H1 (cell line): ENCODE measurements at regions not wholly inside any gene's neighbourhood (a gene's known extent, or its start where the extent isn't known, plus 50 kb on each side); places are given as distances from the start of the nearest gene placed in this dataset.

Experiments used
- CTCF ChIA-PET: fragments of 300-600 bp; sonication (Branson Sonifier 250); formaldehyde crosslinking; loops from one replicate; lab custom pipeline; 2021; ENCODE audit not compliant: partially characterized antibody; lab: Charles Lee
- POLR2A ChIA-PET: fragments of 300-600 bp; sonication (Branson Sonifier 250); formaldehyde crosslinking; loops from one replicate; lab custom pipeline; 2021; ENCODE audit warnings: inconsistent platforms; ENCODE audit not compliant: partially characterized antibody; lab: Charles Lee
- DNase-seq, 2 experiments: peaks; one replicate each; pipeline versions ENCODE4 v3.0.0 to v3.0.0-alpha.2; 2010 to 2022; ENCODE audit warnings: low spot score in 2 of 2, low read depth in 1 of 2, mixed read lengths in 1 of 2
- FAIRE-seq: peaks from 2 replicates; lab custom pipeline; 2011; peaks lifted over from hg19 to GRCh38; lab: Jason Lieb, UNC
- H2AFZ ChIP-seq: 2 replicates; pipeline ENCODE4 v1.8.1; 2012; ENCODE audit warnings: low read length, inconsistent platforms
- H2AK5ac ChIP-seq: 2 replicates; pipeline ENCODE4 v1.6.1; 2013; ENCODE audit warnings: low read depth, low read length
- H2BK120ac ChIP-seq: replicated peaks from 2 replicates; pipeline ENCODE3; 2013; ENCODE audit warnings: low read depth, low read length, inconsistent platforms
- H2BK12ac ChIP-seq: 2 replicates; pipeline ENCODE4 v1.6.1; 2013; ENCODE audit warnings: low read depth, low read length
- H2BK15ac ChIP-seq: 2 replicates; pipeline ENCODE4 v1.6.1; 2013; ENCODE audit warnings: low read length
- H2BK20ac ChIP-seq: 2 replicates; pipeline ENCODE4 v1.6.1; 2013; ENCODE audit warnings: low read length
- H2BK5ac ChIP-seq: 2 replicates; pipeline ENCODE4 v1.6.1; 2013; ENCODE audit warnings: low read depth, low read length
- H3K14ac ChIP-seq: 2 replicates; pipeline ENCODE4 v1.6.1; 2013; ENCODE audit warnings: inconsistent platforms; ENCODE audit not compliant: insufficient read length
- H3K18ac ChIP-seq: 2 replicates; pipeline ENCODE4 v1.6.1; 2013; ENCODE audit warnings: low read length; ENCODE audit errors: extremely low read depth
- H3K23ac ChIP-seq: 2 replicates; pipeline ENCODE4 v1.6.1; 2013; ENCODE audit warnings: inconsistent platforms; ENCODE audit not compliant: insufficient read length
- H3K23me2 ChIP-seq: 2 replicates; pipeline ENCODE4 v1.6.1; 2013; ENCODE audit warnings: low read depth, low read length
- H3K27ac ChIP-seq: 2 replicates; pipeline ENCODE4 v1.6.1; 2011; ENCODE audit warnings: low read depth, low read length, inconsistent platforms
- H3K27me3 ChIP-seq, 4 experiments: replicated peaks in 1 of 4; 1 replicate in 1 of 4; 2 replicates in 3 of 4; pipeline versions ENCODE4 v1.6.1 to v1.8.1; 2011 to 2013; ENCODE audit warnings: low read length in 3 of 4, mild to moderate bottlenecking in 3 of 4, inconsistent platforms in 2 of 4, mixed read lengths in 2 of 4, moderate library complexity in 1 of 4; ENCODE audit not compliant: control insufficient read depth in 3 of 4, insufficient read depth in 3 of 4; ENCODE audit errors: extremely low read depth in 1 of 4
- H3K36me3 ChIP-seq, 4 experiments: 2 replicates each; pipeline versions ENCODE4 v1.6.1 to v1.8.1; 2011 to 2013; ENCODE audit warnings: mild to moderate bottlenecking in 4 of 4, low read length in 3 of 4, moderate library complexity in 2 of 4, control low read depth in 1 of 4, inconsistent platforms in 1 of 4; ENCODE audit not compliant: insufficient read depth in 4 of 4, control insufficient read depth in 2 of 4
- H3K4ac ChIP-seq: replicated peaks from 2 replicates; pipeline ENCODE3; 2013; ENCODE audit warnings: low read length, low read depth, mixed read lengths, inconsistent platforms; ENCODE audit not compliant: insufficient read length
- H3K4me1 ChIP-seq, 4 experiments: replicated peaks in 1 of 4; 1 replicate in 1 of 4; 2 replicates in 3 of 4; pipeline versions ENCODE4 v1.6.1 to v1.8.1; 2011 to 2013; ENCODE audit warnings: low read length in 3 of 4, inconsistent platforms in 2 of 4, mixed read lengths in 1 of 4; ENCODE audit not compliant: insufficient read depth in 4 of 4, control insufficient read depth in 3 of 4
- H3K4me2 ChIP-seq, 2 experiments: 2 replicates each; pipeline versions ENCODE4 v1.6.1 to v1.8.1; 2011 to 2013; ENCODE audit warnings: low read depth in 2 of 2, low read length in 2 of 2, control low read depth in 1 of 2, inconsistent platforms in 1 of 2, mild to moderate bottlenecking in 1 of 2; ENCODE audit not compliant: insufficient read depth in 1 of 2
- H3K4me3 ChIP-seq, 4 experiments: fragments of 200-600, 300-600 bp in 1 of 4; sonication (generic), shearing (Covaris generic), sonication (Bioruptor Twin) in 1 of 4; 2 replicates each; pipeline versions ENCODE4 v1.5.1 to v1.8.1; 2011 to 2016; ENCODE audit warnings: low read length in 4 of 4, low read depth in 3 of 4, control low read depth in 2 of 4, inconsistent platforms in 2 of 4, mild to moderate bottlenecking in 2 of 4, mixed read lengths in 1 of 4, moderate library complexity in 1 of 4; ENCODE audit not compliant: insufficient read depth in 2 of 4; ENCODE audit errors: extremely low read depth in 1 of 4
- H3K56ac ChIP-seq: replicated peaks from 2 replicates; pipeline ENCODE3; 2013; ENCODE audit warnings: low read depth, mild to moderate bottlenecking, mixed read lengths, low read length, inconsistent platforms; ENCODE audit not compliant: insufficient read length
- H3K79me1 ChIP-seq: 2 replicates; pipeline ENCODE4 v1.6.1; 2013; ENCODE audit warnings: low read depth, low read length, control low read depth
- H3K79me2 ChIP-seq, 2 experiments: 2 replicates each; pipeline versions ENCODE4 v1.6.1 to v1.8.1; 2012 to 2013; ENCODE audit warnings: low read length in 2 of 2, mild to moderate bottlenecking in 2 of 2, inconsistent platforms in 1 of 2; ENCODE audit not compliant: insufficient read depth in 2 of 2, control insufficient read depth in 1 of 2
- H3K9ac ChIP-seq, 4 experiments: replicated peaks in 1 of 4; 1 replicate in 1 of 4; 2 replicates in 3 of 4; pipeline versions ENCODE4 v1.6.1 to v1.8.1; 2011 to 2013; ENCODE audit warnings: low read depth in 3 of 4, low read length in 3 of 4, control low read depth in 2 of 4, mild to moderate bottlenecking in 2 of 4, moderate library complexity in 2 of 4, inconsistent platforms in 1 of 4; ENCODE audit errors: extremely low read depth in 1 of 4
- H3K9me3 ChIP-seq, 2 experiments: 2 replicates each; pipeline versions ENCODE4 v1.6.1 to v1.8.1; 2012 to 2013; ENCODE audit warnings: mild to moderate bottlenecking in 2 of 2, moderate library complexity in 2 of 2, control low read depth in 1 of 2, inconsistent platforms in 1 of 2, low read depth in 1 of 2, low read length in 1 of 2, mixed read lengths in 1 of 2; ENCODE audit not compliant: insufficient read depth in 2 of 2
- H4K20me1 ChIP-seq, 2 experiments: replicated peaks in 1 of 2; 2 replicates each; pipeline versions ENCODE3 to v1.8.1; 2011 to 2013; ENCODE audit warnings: inconsistent platforms in 2 of 2, low read length in 2 of 2, mild to moderate bottlenecking in 1 of 2; ENCODE audit not compliant: insufficient read depth in 2 of 2, control insufficient read depth in 1 of 2
- H4K5ac ChIP-seq: 2 replicates; pipeline ENCODE4 v1.6.1; 2013; ENCODE audit warnings: low read length, low read depth, mixed read lengths, inconsistent platforms; ENCODE audit not compliant: insufficient read length
- H4K8ac ChIP-seq: 2 replicates; pipeline ENCODE4 v1.8.0; 2013; ENCODE audit warnings: mild to moderate bottlenecking, moderate library complexity, low read length, inconsistent platforms; ENCODE audit not compliant: insufficient read depth; ENCODE audit errors: extremely low read depth
- H4K91ac ChIP-seq: replicated peaks from 2 replicates; pipeline ENCODE3; 2013; ENCODE audit warnings: low read length, mixed read lengths, inconsistent platforms; ENCODE audit not compliant: insufficient read length
- CHD2 ChIP-seq: IDR thresholded peaks from 2 replicates; pipeline ENCODE4 v1.6.1; 2012; ENCODE audit warnings: low read length, improper control_type of control experiment
- JUN ChIP-seq: IDR thresholded peaks from 2 replicates; pipeline ENCODE4 v1.6.1; 2011; ENCODE audit warnings: low read depth, mild to moderate bottlenecking, improper control_type of control experiment, low read length
- WGBS, 2 experiments: shearing (Covaris generic) in 1 of 2; methylation state at CpG; one replicate each; pipeline versions ENCODE4 v1.1.6 to v1.1.7; 2013 to 2015; ENCODE audit warnings: low lambda C conversion rate in 2 of 2, mixed read lengths in 2 of 2, inconsistent platforms in 1 of 2, low coverage in 1 of 2, missing lambda C conversion rate in 1 of 2; ENCODE audit not compliant: insufficient replicate concordance in 2 of 2, insufficient coverage in 1 of 2, insufficient read length in 1 of 2; ENCODE audit errors: extremely low coverage in 1 of 2, missing lambda C conversion rate in 1 of 2; 5-methylcytosine and 5-hydroxymethylcytosine counted together
- TF ChIP-seq, protein P1 (sequence below), 3 experiments: IDR thresholded peaks; 1 replicate in 2 of 3; 2 replicates in 1 of 3; pipeline versions ENCODE4 v1.5.1 to v1.6.1; 2011; ENCODE audit warnings: low read length in 3 of 3, mild to moderate bottlenecking in 3 of 3, inconsistent platforms in 2 of 3, low read depth in 1 of 3, moderate library complexity in 1 of 3; ENCODE audit not compliant: insufficient read depth in 1 of 3; ENCODE audit errors: control extremely low read depth in 1 of 3
- TF ChIP-seq, protein P2 (sequence below): IDR thresholded peaks from 2 replicates; pipeline ENCODE4 v1.6.1; 2011; ENCODE audit warnings: low read depth, mild to moderate bottlenecking, low read length; ENCODE audit not compliant: insufficient read depth

DNA sequence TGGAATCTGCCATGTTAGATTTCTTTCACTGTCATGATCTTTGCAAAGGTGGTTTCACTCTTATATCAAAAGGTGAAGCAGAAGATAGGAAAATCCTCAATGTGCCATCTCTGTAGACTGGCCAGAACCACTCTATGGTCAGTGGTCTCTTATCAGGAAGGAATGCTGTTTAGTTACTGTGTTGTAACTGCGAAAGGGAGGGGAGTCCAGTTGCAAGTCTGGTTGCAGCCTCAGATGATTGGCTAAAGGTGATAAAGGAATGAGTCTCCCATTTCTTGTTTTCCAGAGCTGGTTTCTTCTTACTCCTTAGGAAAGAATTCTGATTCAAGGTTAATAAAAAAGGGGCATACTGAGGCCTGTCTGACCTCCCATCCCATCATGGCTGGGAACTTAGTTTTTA is 58.2 kb upstream of the ICA1 start:
- H2AK5ac ChIP-seq: no peak overlapping the region
- no peak overlapping the region for H4K5ac ChIP-seq
- H3K27ac ChIP-seq: no peak overlapping the region
- H2BK5ac ChIP-seq: no peak overlapping the region
- DNase-seq (no peak), FAIRE-seq (no peak)
- no peaks in the 10 kb centered on the region for H3K79me1 ChIP-seq
- no peak overlapping the region for H2AFZ ChIP-seq
- no peak overlapping the region for H3K9ac ChIP-seq
- H3K23me2 ChIP-seq: no peaks in the 10 kb centered on the region
- H3K4me2 ChIP-seq: no peak overlapping the region
- H3K4me3 ChIP-seq: no peak overlapping the region
- no peaks in the 10 kb centered on the region for H3K4me1 ChIP-seq
- 69% methylated on average over 1 of the region's 1 CpG; no CpG with 5 or more reads in 1 of the 2 experiments for WGBS, 2 experiments
- H3K18ac ChIP-seq: no peak overlapping the region
- H4K8ac ChIP-seq: no peak overlapping the region
- H2BK20ac ChIP-seq: no peak overlapping the region
- H4K91ac ChIP-seq: no peak overlapping the region
- H3K23ac ChIP-seq: no peak overlapping the region
- H3K56ac ChIP-seq: no peak overlapping the region
- ChIA-PET CTCF (no interaction called here), POLR2A (no interaction called here)
- H2BK15ac ChIP-seq: no peak overlapping the region
- peaks cover 10 to 15% of the 10 kb centered on the region in 2 experiments for H3K9me3 ChIP-seq
- H3K27me3 ChIP-seq: no peaks in the 10 kb centered on the region
- H2BK12ac ChIP-seq: no peak overlapping the region
- H3K36me3 ChIP-seq: 0 out of 8 replicates have a peak, but pooled peaks cover 0 to 6% (median 0%) of the 10 kb centered on the region in 4 experiments
- H3K14ac ChIP-seq: no peak overlapping the region
- no peaks in the 10 kb centered on the region for H4K20me1 ChIP-seq
- no peaks in the 10 kb centered on the region for H3K79me2 ChIP-seq
- no peak overlapping the region for H3K4ac ChIP-seq
- H2BK120ac ChIP-seq: no peak overlapping the region
- TF ChIP-seq CHD2 (no peak), JUN (no peak)
- TF ChIP-seq, protein P1, sequence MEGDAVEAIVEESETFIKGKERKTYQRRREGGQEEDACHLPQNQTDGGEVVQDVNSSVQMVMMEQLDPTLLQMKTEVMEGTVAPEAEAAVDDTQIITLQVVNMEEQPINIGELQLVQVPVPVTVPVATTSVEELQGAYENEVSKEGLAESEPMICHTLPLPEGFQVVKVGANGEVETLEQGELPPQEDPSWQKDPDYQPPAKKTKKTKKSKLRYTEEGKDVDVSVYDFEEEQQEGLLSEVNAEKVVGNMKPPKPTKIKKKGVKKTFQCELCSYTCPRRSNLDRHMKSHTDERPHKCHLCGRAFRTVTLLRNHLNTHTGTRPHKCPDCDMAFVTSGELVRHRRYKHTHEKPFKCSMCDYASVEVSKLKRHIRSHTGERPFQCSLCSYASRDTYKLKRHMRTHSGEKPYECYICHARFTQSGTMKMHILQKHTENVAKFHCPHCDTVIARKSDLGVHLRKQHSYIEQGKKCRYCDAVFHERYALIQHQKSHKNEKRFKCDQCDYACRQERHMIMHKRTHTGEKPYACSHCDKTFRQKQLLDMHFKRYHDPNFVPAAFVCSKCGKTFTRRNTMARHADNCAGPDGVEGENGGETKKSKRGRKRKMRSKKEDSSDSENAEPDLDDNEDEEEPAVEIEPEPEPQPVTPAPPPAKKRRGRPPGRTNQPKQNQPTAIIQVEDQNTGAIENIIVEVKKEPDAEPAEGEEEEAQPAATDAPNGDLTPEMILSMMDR (IDR thresholded peaks at IDR 0.05; ENCODE audit: control extremely low read depth in 1 of 3, insufficient read depth in 1 of 3, low read depth in 1 of 3, low read length in 3 of 3): no peak
- TF ChIP-seq, protein P2, sequence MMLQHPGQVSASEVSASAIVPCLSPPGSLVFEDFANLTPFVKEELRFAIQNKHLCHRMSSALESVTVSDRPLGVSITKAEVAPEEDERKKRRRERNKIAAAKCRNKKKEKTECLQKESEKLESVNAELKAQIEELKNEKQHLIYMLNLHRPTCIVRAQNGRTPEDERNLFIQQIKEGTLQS: no peak
